ENCODE measurements at regions not wholly inside any gene's neighbourhood (a gene's known extent, or its start where the extent isn't known, plus 50 kb on each side); places are given as distances from the start of the nearest gene placed in this dataset.
A peak's percentile ranks its signal among the peaks of the same experiment; 100 is the strongest.

DNA sequence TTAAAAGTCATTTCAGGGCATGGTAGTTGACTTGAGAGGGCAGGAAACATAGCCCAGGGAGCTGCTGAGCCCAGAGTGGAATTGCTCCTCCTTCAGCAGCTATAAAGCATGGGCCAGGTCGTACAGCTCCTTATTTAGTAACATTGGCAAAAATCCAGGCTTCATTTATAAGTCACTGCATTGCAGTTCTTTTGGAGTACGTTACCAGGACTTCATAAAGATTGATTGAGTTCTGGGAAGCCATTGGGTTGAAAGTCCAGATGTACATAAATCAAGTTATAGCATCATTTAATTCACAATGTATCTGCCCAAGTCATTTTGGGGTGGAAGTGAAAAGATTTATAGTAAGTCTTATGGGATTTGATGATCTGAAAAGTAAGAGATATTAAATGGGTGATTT lies 53.0 kb upstream of the ANKEF1 start:
- DNase-seq, result peak; percentile 52

DNA sequence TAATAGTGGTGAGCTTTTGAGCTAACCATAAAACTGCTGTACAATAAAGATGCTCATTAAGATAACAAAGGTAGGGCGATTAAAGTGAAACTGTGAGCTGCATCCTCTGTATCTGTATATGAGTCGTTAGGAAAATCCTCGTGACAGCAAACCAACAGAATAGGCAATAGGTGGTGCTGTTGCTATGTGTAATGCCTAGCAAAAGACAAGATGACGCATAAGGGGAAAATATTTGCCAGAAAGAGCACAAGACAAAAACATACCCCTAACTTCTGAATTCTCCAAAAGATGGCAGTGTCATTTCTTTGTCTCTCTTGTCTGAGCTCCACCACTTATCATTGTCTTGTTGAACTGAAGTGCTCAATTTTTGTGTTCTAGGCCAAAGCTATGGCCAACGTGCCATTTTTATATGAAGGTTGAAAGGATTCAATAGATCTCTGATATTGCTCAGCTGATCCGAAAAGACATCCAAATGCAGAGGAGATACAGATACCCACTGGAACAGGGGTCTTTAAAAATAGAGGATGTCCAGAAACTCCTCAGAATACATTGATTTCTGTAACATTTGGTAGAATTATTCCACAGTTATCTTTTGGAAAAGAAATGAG lies 56.3 kb upstream of the ANKEF1 start:
- DNase-seq, result peak; percentile 89

DNA sequence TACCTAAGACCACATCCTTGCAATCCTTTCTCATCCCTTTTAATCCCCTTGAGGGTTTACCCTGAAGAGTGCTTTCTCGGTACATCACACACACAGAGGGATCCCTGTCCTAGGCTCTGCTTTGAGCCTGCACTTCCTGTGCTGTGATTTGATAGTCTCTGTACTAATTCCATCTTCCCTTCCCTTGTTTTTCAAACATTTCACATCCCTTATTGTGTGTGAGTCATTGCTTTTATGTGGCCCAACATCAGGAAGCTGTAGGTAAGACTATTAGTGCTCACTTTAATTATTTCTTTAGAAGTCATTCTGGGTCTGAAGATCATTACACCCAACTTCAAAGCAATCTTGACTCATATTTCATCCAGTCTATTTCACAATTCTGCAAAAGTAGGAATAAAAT lies 57.2 kb upstream of the ANKEF1 start:
- no peak for DNase-seq

- no peak for DNase-seq
These were observed 60.5 kb upstream of the ANKEF1 start for GRCh38 chr20:9974324-9974723.

DNA sequence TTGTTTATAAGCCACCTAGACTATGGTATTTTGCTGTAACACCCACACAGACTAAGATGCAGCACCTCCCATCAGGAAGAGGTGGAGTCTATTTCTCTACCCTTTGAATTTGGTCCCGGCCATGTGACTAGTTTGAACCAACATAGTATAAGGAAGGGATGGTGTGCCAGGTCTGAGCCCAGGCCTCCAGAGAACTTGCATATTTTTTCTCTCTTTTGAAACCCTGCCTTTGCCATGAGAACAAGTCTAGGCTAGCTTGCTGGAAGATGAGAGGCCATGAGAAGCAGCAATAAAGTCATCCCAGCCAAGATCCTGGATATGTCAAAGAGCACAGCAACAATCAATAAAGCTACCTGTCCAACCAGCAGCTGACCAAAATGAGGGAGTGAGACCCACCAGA lies 63.0 kb upstream of the ANKEF1 start:
- DNase-seq, result no peak

GRCh38 chr20:9969626-9970025 lies 65.2 kb upstream of the ANKEF1 start:
- no peak for DNase-seq

DNA sequence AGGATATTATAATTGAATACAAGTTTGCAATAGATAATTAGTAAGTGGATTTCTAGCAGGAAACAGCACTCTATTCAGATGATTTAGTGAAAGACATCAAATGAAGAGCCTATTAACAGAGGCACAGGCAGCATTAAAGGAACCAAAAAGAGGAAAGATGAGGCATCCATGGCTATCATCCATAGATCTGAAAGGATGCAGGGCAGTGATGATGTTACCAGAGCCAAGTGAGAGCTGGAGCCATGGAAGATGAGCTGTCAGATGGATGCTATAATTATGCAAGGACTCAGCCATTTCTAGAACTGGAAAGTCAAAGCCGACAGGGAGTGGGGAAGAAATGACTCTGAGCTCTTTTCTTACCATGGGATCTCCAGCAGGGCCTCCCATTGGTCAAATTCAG lies 66.8 kb upstream of the ANKEF1 start:
- no peak for DNase-seq

GRCh38 chr20:9966966-9967365 lies 67.8 kb upstream of the ANKEF1 start:
- DNase-seq, result no peak

- DNase-seq, result no peak
These were observed 71.8 kb upstream of the ANKEF1 start for GRCh38 chr20:9963029-9963428.

- DNase-seq, result no peak
These were observed 76.1 kb upstream of the ANKEF1 start for GRCh38 chr20:9958693-9959092.

DNA sequence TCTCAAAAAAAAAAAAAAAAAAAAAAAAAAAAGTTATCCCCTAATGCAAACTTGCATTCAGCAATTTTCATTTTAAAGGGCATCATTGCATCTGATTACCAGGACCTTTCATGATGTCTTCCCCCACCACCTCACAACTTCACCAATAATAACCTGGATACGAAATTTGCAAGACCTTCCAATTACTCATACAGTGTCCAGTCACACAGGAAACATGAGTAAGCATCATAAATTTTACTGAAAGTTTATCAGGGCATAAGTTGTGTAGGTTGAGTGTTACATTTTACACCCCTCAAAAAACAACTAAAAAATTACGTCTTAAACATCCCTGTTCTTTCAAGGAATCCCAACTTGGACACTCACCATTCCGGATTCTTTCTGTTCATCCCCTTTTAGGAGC lies 79.1 kb upstream of the ANKEF1 start:
- DNase-seq, result no peak

- no peak for DNase-seq
These were observed 85.2 kb upstream of the ANKEF1 start for GRCh38 chr20:9949563-9949962.

DNA sequence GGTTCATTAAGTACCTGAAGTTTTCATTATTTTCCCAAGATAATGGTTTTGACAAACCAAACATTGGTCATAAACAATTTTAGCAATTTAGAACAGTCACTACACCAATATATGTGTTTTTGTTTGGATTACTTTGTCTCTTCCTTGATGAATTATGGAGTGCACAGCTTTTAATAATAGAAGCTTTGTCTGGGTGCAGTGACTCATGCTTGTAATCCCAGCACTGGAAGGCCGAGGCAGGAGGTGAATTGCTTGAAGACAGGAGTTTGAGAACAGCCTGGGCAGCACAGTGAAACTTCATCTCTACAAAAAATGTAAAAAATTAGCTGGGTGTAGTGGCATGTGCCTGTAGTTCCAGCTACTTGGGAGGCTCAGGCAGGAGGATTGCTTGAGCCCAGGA lies 89.4 kb upstream of the ANKEF1 start:
- DNase-seq, result no peak

GRCh38 chr20:9942736-9943135 lies 92.1 kb upstream of the ANKEF1 start:
- DNase-seq, result no peak

- DNase-seq, result no peak
These were observed 94.5 kb upstream of the ANKEF1 start for GRCh38 chr20:9940329-9940728.

- DNase-seq, result no peak
These were observed 95.6 kb upstream of the ANKEF1 start for GRCh38 chr20:9939231-9939630.

DNA sequence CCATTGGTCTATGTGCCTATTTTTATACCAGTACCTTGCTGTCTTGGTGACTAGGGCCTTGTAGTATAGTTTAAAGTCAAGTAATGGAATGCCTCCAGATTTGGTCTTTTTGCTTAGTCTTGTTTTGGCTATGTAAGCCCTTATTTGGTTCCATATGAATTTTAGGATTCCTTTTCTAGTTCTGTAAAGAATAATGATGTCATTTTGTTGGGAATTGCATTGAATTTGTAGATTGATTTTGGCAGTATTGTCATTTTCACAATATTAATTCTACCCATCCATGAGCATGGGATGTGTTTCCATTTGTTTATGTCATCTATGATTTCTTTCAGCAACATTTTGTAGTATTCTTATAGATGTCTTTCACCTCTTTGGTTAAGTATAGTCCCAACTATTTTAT lies 96.4 kb upstream of the PAK5 start:
- no peak for DNase-seq

GRCh38 chr20:9930142-9930541 lies 91.3 kb upstream of the PAK5 start:
- DNase-seq, result no peak

DNA sequence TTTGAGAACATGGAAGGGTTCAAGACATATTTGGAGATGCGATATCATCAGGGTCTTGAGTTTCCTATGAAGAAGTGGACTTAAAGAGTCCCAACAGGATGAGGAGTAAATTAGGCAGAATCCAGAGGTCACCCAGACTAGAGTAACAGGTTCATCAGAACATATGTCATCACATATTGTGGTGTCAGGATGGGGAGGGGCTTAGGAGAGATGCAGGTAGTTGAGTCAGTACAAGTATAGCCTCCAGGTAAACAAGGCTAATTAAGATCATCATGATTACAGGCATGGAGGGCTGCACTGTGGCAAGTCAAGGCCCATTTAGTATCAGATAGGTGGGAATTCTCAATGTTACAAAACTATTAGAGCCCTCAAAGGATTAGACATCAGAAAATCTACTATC lies 90.1 kb upstream of the PAK5 start:
- DNase-seq, result no peak

DNA sequence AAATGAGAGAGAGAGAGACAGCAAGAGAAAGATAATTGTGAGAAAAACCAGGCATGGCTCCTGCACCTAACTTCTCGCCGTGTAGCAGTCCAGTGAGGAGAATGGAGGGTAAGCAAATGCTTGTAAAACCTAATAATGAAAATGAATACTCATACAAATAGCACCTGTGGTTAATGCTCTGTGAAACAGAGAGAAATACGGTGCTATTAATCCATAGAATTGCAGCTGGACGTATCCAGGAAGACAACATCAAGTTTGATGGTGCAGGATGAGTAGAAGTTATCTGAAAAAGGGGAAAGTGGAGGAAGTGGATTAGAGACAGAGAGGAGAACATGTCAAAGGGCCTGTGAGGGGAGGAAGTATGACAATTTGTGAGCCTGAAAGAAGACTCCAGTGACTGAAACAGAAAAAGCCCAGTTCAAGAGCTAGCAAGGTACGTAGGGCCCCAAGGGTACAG lies 89.4 kb upstream of the PAK5 start:
- DNase-seq, result no peak

DNA sequence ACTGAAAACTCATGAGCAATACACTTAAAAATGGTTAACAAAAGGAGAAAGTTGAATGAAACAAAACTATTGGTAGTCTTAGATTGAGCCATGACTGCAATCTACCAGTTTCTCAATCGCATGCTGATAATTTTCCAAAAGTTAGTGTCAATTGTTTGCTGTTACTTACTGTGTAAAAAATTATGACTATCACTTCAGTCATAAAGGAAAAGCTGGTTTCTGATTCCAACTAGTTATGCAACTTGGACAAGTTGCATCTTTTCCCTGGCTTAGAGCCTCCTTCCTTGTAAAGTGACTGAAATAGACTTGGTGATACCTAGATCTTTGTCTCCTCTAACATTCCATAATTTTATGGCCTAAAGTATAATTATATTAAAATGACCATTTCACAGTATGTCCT lies 88.3 kb upstream of the PAK5 start:
- no peak for DNase-seq

GRCh38 chr20:9926476-9926875 lies 87.6 kb upstream of the PAK5 start:
- DNase-seq, result no peak

GRCh38 chr20:9926007-9926406 lies 87.1 kb upstream of the PAK5 start:
- no peak for DNase-seq

GRCh38 chr20:9923648-9924047 lies 84.8 kb upstream of the PAK5 start:
- DNase-seq, result no peak

GRCh38 chr20:9920866-9921265 lies 82.0 kb upstream of the PAK5 start:
- DNase-seq, result no peak
